GM21367 (cell line): ENCODE measurements at regions not wholly inside any gene's neighbourhood (a gene's known extent, or its start where the extent isn't known, plus 50 kb on each side); places are given as distances from the start of the nearest gene placed in this dataset.

ENCODE experiments used
- ATAC-seq: cut with Tn5 transposase; IDR thresholded peaks from one replicate; pipeline ENCODE4 v1.9.1; 2021; ENCODE audit not compliant: unreplicated experiment

- no peak for ATAC-seq
Observed at GRCh38 chr13:111632906-111633305, 312.5 kb downstream of the TEX29 start.

- ATAC-seq: no peak
Observed at GRCh38 chr13:111633401-111633800, 313.0 kb downstream of the TEX29 start.

GRCh38 chr13:111634410-111634809 is 314.0 kb downstream of the TEX29 start:
- no peak for ATAC-seq

GRCh38 chr13:111636271-111636670 is 315.8 kb downstream of the TEX29 start:
- ATAC-seq: no peak

- ATAC-seq: no peak
Observed at GRCh38 chr13:111636804-111637203, 316.4 kb downstream of the TEX29 start.

- ATAC-seq: no peak
Observed at GRCh38 chr13:111637365-111637764, 316.9 kb downstream of the TEX29 start.

- ATAC-seq: no peak
Observed at GRCh38 chr13:111638233-111638632, 317.8 kb downstream of the TEX29 start.

GRCh38 chr13:111639196-111639705 is 318.8 kb downstream of the TEX29 start:
- no peak for ATAC-seq

- no peak for ATAC-seq
Observed at GRCh38 chr13:111640006-111640405, 319.6 kb downstream of the TEX29 start.

- ATAC-seq: no peak
Observed at GRCh38 chr13:111640476-111640875, 320.0 kb downstream of the TEX29 start.

- no peak for ATAC-seq
Observed at GRCh38 chr13:111642156-111642767, 321.8 kb downstream of the TEX29 start.

GRCh38 chr13:111644750-111645149 is 324.3 kb downstream of the TEX29 start:
- no peak for ATAC-seq

GRCh38 chr13:111645198-111645597 is 324.8 kb downstream of the TEX29 start:
- ATAC-seq: no peak

- no peak for ATAC-seq
Observed at GRCh38 chr13:111645598-111646455, 325.4 kb downstream of the TEX29 start.

- no peak for ATAC-seq
Observed at GRCh38 chr13:111646456-111646855, 326.0 kb downstream of the TEX29 start.

- no peak for ATAC-seq
Observed at GRCh38 chr13:111648885-111649284, 328.4 kb downstream of the TEX29 start.

GRCh38 chr13:111650626-111651025 is 330.2 kb downstream of the TEX29 start:
- no peak for ATAC-seq

GRCh38 chr13:111652676-111653075 is 332.2 kb downstream of the TEX29 start:
- ATAC-seq: no peak

GRCh38 chr13:111654531-111654930 is 334.1 kb downstream of the TEX29 start:
- no peak for ATAC-seq

GRCh38 chr13:111656439-111656838 is 336.0 kb downstream of the TEX29 start:
- no peak for ATAC-seq

- no peak for ATAC-seq
Observed at GRCh38 chr13:111657013-111657412, 336.6 kb downstream of the TEX29 start.
